ENCODE measurements at regions not wholly inside any gene's neighbourhood (a gene's known extent, or its start where the extent isn't known, plus 50 kb on each side); places are given as distances from the start of the nearest gene placed in this dataset.

GRCh38 chr17:69995476-69995875 lies 79.5 kb upstream of the KCNJ16 start:
- in situ Hi-C loops (cut with HindIII; ENCODE audit: extremely low pct_ligation_motif_present, low pct_unique_long_range_greater_than_20kb) (no loop called here), intact Hi-C loops (cut with micrococcal nuclease; ENCODE audit: unreplicated experiment) (no loop called here)
- no TSS peak for BruUV-seq (replicated peaks)
- H3K9me3 ChIP-seq (ENCODE audit: low read length), result peaks cover 97% of the 10 kb centered on the region
- H3K4me3 ChIP-seq (replicated peaks in 1 of 3; ENCODE audit: insufficient read depth in 1 of 3, low read depth in 2 of 3, low read length in 3 of 3), result no peak overlapping the region
- FAIRE-seq (no peak), DNase-seq (ENCODE audit: low spot score) (no peak), ATAC-seq (no peak)
- no peak for TF ChIP-seq ZBTB4 (CRISPR knock-in tag; IDR thresholded peaks at IDR 0.05; ENCODE audit: borderline replicate concordance)
- TF ChIP-seq CCAR2 (optimal IDR thresholded peaks at IDR 0.05; ENCODE audit: low read depth, low read length), result no peak
- no peak for TF ChIP-seq IKZF4 (CRISPR knock-in tag; IDR thresholded peaks at IDR 0.05; ENCODE audit: borderline replicate concordance, low read depth, not compliant biosample characterization)
- TF ChIP-seq AFF4 (CRISPR knock-in tag; IDR thresholded peaks at IDR 0.05), result no peak
- no peak for TF ChIP-seq XRCC5 (optimal IDR thresholded peaks at IDR 0.05; ENCODE audit: low read length)
- TF ChIP-seq HNF4G (IDR thresholded peaks at IDR 0.05; ENCODE audit: borderline replicate concordance, low read depth, low read length), result no peak
- no peak for TF ChIP-seq HNF4G (CRISPR knock-in tag; IDR thresholded peaks at IDR 0.05; ENCODE audit: borderline replicate concordance, low read depth)
- TF ChIP-seq ZNF280D (CRISPR knock-in tag; IDR thresholded peaks at IDR 0.05), result no peak
- TF ChIP-seq TOPORS (CRISPR knock-in tag; IDR thresholded peaks at IDR 0.05), result no peak
- TF ChIP-seq SALL1 (CRISPR knock-in tag; IDR thresholded peaks at IDR 0.05), result no peak
- no peaks in the 10 kb centered on the region for H3K79me2 ChIP-seq (ENCODE audit: insufficient read depth, low read length)
- no peak overlapping the region for H3K27ac ChIP-seq (ENCODE audit: extremely low read length, insufficient read depth, low read length)
- no peaks in the 10 kb centered on the region for H3K36me3 ChIP-seq (replicated peaks in 1 of 2; ENCODE audit: control insufficient read depth in 1 of 2, insufficient read depth in 2 of 2, low read length in 2 of 2)
- no peak overlapping the region for H2AFZ ChIP-seq (ENCODE audit: low read length)
- H3K9ac ChIP-seq (ENCODE audit: insufficient read depth, low read depth, low read length), result no peak overlapping the region
- CTCF ChIA-PET (ENCODE audit: low intra/inter-chr PET ratio, low total read pairs), result no interaction called here
- no peaks in the 10 kb centered on the region for H3K27me3 ChIP-seq (ENCODE audit: control insufficient read depth in 1 of 2, insufficient read depth in 2 of 2, low read length in 2 of 2)
- POLR2A ChIA-PET, result no interaction called here
- no peaks in the 10 kb centered on the region for H4K20me1 ChIP-seq (ENCODE audit: insufficient read depth, low read length)
- H3K4me2 ChIP-seq (ENCODE audit: low read depth, low read length), result no peak overlapping the region
- no peaks in the 10 kb centered on the region for H3K4me1 ChIP-seq (ENCODE audit: insufficient read depth, low read length)
- WGBS (ENCODE audit: low lambda C conversion rate), result 0% methylated on average over 2 of the region's 2 CpGs

Data from HepG2 (cell line).